Sigmoid colon (tissue), 4 donors: ENCODE measurements at regions not wholly inside any gene's neighbourhood (a gene's known extent, or its start where the extent isn't known, plus 50 kb on each side); places are given as distances from the start of the nearest gene placed in this dataset.
"Not testable (repeated sequence)": the region's sequence is repeated elsewhere in the genome, so short reads cannot be mapped to it uniquely, and the experiment has no call there.

Experiments used
- CTCF ChIP-seq, 4 experiments: fragments of 450-650 bp in 3 of 4; fragments of 200-600 bp in 1 of 4; IDR thresholded peaks; one replicate each; pipeline ENCODE4 v1.5.1; 2016 to 2019; ENCODE audit warnings: antibody characterized with exemption in 4 of 4, mild to moderate bottlenecking in 3 of 4, moderate library complexity in 2 of 4
- EP300 ChIP-seq, 4 donors: sonication (generic); formaldehyde crosslinking; IDR thresholded peaks; one replicate each; pipeline ENCODE4 v1.6.1; 2017; ENCODE audit warnings: antibody characterized with exemption in 4 of 4
- POLR2A ChIP-seq, 2 donors: fragments of 450-650 bp; IDR thresholded peaks; one replicate each; pipeline ENCODE4 v1.6.1; 2016; ENCODE audit warnings: antibody characterized with exemption in 2 of 2, mild to moderate bottlenecking in 2 of 2, moderate library complexity in 2 of 2
- POLR2AphosphoS5 ChIP-seq, 4 donors: sonication (generic); formaldehyde crosslinking; IDR thresholded peaks; one replicate each; pipeline ENCODE4 v1.6.1; 2017; ENCODE audit warnings: antibody characterized with exemption in 4 of 4

GRCh38 chr5:166810093-166810658, 1481.3 kb upstream of the WWC1 start:
- TF ChIP-seq CTCF, POLR2AphosphoS5, POLR2A, EP300 (IDR thresholded peaks at IDR 0.05): not testable (repeated sequence)
